GM19035 (cell line): ENCODE measurements at regions not wholly inside any gene's neighbourhood (a gene's known extent, or its start where the extent isn't known, plus 50 kb on each side); places are given as distances from the start of the nearest gene placed in this dataset.
"Not testable (repeated sequence)": the region's sequence is repeated elsewhere in the genome, so short reads cannot be mapped to it uniquely, and the experiment has no call there.

Experiments used
- ATAC-seq: cut with Tn5 transposase; IDR thresholded peaks from one replicate; pipeline ENCODE4 v1.9.1; 2021; ENCODE audit not compliant: unreplicated experiment

- no peak for ATAC-seq
Observed at GRCh38 chr13:99074693-99075092, 96.8 kb upstream of the DOCK9 start.

GRCh38 chr13:99075268-99076191 is 97.7 kb upstream of the DOCK9 start:
- ATAC-seq: peak; percentile 93

- no peak for ATAC-seq
Observed at GRCh38 chr13:99078017-99078771, 100.3 kb upstream of the DOCK9 start.

GRCh38 chr13:99080131-99080530 is 102.3 kb upstream of the DOCK9 start:
- ATAC-seq: no peak

GRCh38 chr13:99083981-99084380 is 106.1 kb upstream of the DOCK9 start:
- no peak for ATAC-seq

GRCh38 chr13:99085139-99085807 is 107.4 kb upstream of the DOCK9 start:
- ATAC-seq: no peak

GRCh38 chr13:99085808-99086266 is 108.0 kb upstream of the DOCK9 start:
- ATAC-seq: no peak

GRCh38 chr13:99086267-99087097 is 108.6 kb upstream of the DOCK9 start:
- ATAC-seq: peak; percentile 45

- ATAC-seq: peak; percentile 84
Observed at GRCh38 chr13:99087098-99087953, 109.5 kb upstream of the DOCK9 start.

GRCh38 chr13:99087954-99088491 is 110.2 kb upstream of the DOCK9 start:
- ATAC-seq: peak; percentile 30

GRCh38 chr13:99093997-99094396 is 106.7 kb upstream of the UBAC2 start:
- ATAC-seq: no peak

- ATAC-seq: not testable (repeated sequence)
Observed at GRCh38 chr13:99101831-99102230, 98.8 kb upstream of the UBAC2 start.

GRCh38 chr13:99103536-99103935 is 97.1 kb upstream of the UBAC2 start:
- no peak for ATAC-seq

GRCh38 chr13:99104396-99104795 is 96.3 kb upstream of the UBAC2 start:
- ATAC-seq: no peak

GRCh38 chr13:99105160-99105559 is 95.5 kb upstream of the UBAC2 start:
- ATAC-seq: no peak

GRCh38 chr13:99113351-99113750 is 87.3 kb upstream of the UBAC2 start:
- no peak for ATAC-seq

GRCh38 chr13:99118179-99118578 is 82.5 kb upstream of the UBAC2 start:
- no peak for ATAC-seq

GRCh38 chr13:99119656-99120055 is 81.0 kb upstream of the UBAC2 start:
- ATAC-seq: no peak

GRCh38 chr13:99120751-99121150 is 79.9 kb upstream of the UBAC2 start:
- no peak for ATAC-seq
